ENCODE measurements at regions not wholly inside any gene's neighbourhood (a gene's known extent, or its start where the extent isn't known, plus 50 kb on each side); places are given as distances from the start of the nearest gene placed in this dataset.
A peak's percentile ranks its signal among the peaks of the same experiment; 100 is the strongest.

- Histone ChIP-seq H3K9me3 (peaks cover 0 to 19% of the 10 kb centered on the region in 2 donors), H3K36me3 (no peaks in the 10 kb centered on the region), H3K4me1 (no peaks in the 10 kb centered on the region), H3K27ac (no peak overlapping the region), H3K4me3 (no peak overlapping the region), H3K27me3 (no peaks in the 10 kb centered on the region)
- DNase-seq (peak in 1 of 4 donors; percentile 2), ATAC-seq (peak; percentile 47)
- TF ChIP-seq CTCF (IDR thresholded peaks at IDR 0.05), result peak in 1 of 2 donors; percentile 17
- intact Hi-C loops (cut with DNase I), result no loop called here
These were observed 503.5 kb downstream of the LRFN5 start for GRCh38 chr14:42110167-42110566.

- H3K36me3 ChIP-seq, result no peaks in the 10 kb centered on the region
- ATAC-seq, result no peak
- no peak overlapping the region for H3K4me3 ChIP-seq
- TF ChIP-seq CTCF (IDR thresholded peaks at IDR 0.05), result no peak
- DNase-seq, result peak in 1 of 4 donors; percentile 51
- H3K9me3 ChIP-seq, result peaks cover 0 to 14% of the 10 kb centered on the region in 2 donors
- no peaks in the 10 kb centered on the region for H3K27me3 ChIP-seq
- no peak overlapping the region for H3K27ac ChIP-seq
- H3K4me1 ChIP-seq, result no peaks in the 10 kb centered on the region
- intact Hi-C loops (cut with DNase I), result no loop called here
These were observed 488.5 kb downstream of the LRFN5 start for GRCh38 chr14:42095155-42095554.

GRCh38 chr14:42090122-42090521, 483.4 kb downstream of the LRFN5 start:
- ATAC-seq (no peak), DNase-seq (no peak)
- Histone ChIP-seq H3K27me3 (no peaks in the 10 kb centered on the region), H3K9me3 (peaks cover 0 to 5% of the 10 kb centered on the region in 2 donors), H3K4me3 (no peak overlapping the region), H3K27ac (no peak overlapping the region), H3K36me3 (no peaks in the 10 kb centered on the region), H3K4me1 (no peaks in the 10 kb centered on the region)
- intact Hi-C loops (cut with DNase I), result no loop called here
- no peak for TF ChIP-seq CTCF (IDR thresholded peaks at IDR 0.05)

- Histone ChIP-seq H3K4me3 (no peak overlapping the region), H3K27me3 (no peaks in the 10 kb centered on the region), H3K4me1 (no peaks in the 10 kb centered on the region), H3K27ac (no peak overlapping the region), H3K9me3 (peaks cover 0 to 3% of the 10 kb centered on the region in 2 donors), H3K36me3 (no peaks in the 10 kb centered on the region)
- ATAC-seq (no peak), DNase-seq (no peak)
- TF ChIP-seq CTCF (IDR thresholded peaks at IDR 0.05), result no peak
- intact Hi-C loops (cut with DNase I), result no loop called here
These were observed 473.2 kb downstream of the LRFN5 start for GRCh38 chr14:42079911-42080310.

- no peak for TF ChIP-seq CTCF (IDR thresholded peaks at IDR 0.05)
- Histone ChIP-seq H3K27me3 (no peaks in the 10 kb centered on the region), H3K4me1 (no peaks in the 10 kb centered on the region), H3K36me3 (no peaks in the 10 kb centered on the region), H3K9me3 (no peaks in the 10 kb centered on the region), H3K4me3 (no peak overlapping the region), H3K27ac (no peak overlapping the region)
- intact Hi-C loops (cut with DNase I), result no loop called here
- no peak for ATAC-seq
- DNase-seq, result no peak
These were observed 471.7 kb downstream of the LRFN5 start for GRCh38 chr14:42078345-42078744.
